GM10266 (cell line): ENCODE measurements at regions not wholly inside any gene's neighbourhood (a gene's known extent, or its start where the extent isn't known, plus 50 kb on each side); places are given as distances from the start of the nearest gene placed in this dataset.

Experiments
- DNase-seq: peaks from one replicate; pipeline ENCODE4 v3.0.0; 2012; ENCODE audit errors: extremely low spot score
- TF ChIP-seq, protein P1 (sequence below): IDR thresholded peaks from 2 replicates; pipeline ENCODE4 v1.5.1; 2012; ENCODE audit warnings: mild to moderate bottlenecking, low read depth; ENCODE audit not compliant: control insufficient read depth, insufficient read depth; ENCODE audit errors: missing control alignments

DNA sequence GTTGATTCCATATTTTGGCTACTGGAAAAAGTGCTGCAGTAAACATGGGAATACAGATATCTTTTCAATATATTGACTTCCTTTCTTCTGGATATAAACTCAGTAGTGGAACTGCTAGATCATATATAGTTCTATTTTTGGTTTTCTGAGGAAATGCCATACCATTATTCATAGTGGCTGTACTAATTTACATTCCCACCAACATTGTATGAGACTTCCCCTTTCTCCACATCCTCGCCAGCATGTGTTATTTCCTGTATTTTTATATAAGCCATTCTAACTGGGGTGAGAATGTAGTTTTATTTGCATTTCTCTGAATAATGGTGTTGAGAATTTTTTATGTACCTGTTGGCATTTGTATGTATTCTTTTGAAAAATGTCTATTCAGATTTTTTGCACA, 385.2 kb downstream of the NUF2 start:
- TF ChIP-seq, protein P1, sequence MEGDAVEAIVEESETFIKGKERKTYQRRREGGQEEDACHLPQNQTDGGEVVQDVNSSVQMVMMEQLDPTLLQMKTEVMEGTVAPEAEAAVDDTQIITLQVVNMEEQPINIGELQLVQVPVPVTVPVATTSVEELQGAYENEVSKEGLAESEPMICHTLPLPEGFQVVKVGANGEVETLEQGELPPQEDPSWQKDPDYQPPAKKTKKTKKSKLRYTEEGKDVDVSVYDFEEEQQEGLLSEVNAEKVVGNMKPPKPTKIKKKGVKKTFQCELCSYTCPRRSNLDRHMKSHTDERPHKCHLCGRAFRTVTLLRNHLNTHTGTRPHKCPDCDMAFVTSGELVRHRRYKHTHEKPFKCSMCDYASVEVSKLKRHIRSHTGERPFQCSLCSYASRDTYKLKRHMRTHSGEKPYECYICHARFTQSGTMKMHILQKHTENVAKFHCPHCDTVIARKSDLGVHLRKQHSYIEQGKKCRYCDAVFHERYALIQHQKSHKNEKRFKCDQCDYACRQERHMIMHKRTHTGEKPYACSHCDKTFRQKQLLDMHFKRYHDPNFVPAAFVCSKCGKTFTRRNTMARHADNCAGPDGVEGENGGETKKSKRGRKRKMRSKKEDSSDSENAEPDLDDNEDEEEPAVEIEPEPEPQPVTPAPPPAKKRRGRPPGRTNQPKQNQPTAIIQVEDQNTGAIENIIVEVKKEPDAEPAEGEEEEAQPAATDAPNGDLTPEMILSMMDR, result no peak
- no peak for DNase-seq

DNA sequence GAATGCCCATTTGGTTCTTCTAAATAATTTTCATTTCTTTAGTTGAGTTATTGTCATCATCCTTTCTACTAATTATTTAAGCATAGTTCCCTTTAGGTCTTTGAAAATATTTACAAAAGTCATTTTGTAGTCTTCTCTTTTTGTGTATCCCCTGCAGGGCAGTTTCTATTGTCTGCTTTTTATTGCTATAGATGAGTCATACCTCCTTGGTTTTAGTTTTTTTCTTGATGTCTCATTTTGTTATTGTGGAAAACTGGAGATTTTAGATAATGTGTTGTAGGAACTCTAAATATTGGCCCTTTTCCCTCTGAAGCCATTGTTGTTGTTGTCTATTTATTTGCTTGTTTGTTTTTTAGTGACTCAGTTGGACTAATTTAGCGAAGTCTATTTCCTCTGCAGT, 387.9 kb downstream of the NUF2 start:
- TF ChIP-seq, protein P1, result no peak
- no peak for DNase-seq

DNA sequence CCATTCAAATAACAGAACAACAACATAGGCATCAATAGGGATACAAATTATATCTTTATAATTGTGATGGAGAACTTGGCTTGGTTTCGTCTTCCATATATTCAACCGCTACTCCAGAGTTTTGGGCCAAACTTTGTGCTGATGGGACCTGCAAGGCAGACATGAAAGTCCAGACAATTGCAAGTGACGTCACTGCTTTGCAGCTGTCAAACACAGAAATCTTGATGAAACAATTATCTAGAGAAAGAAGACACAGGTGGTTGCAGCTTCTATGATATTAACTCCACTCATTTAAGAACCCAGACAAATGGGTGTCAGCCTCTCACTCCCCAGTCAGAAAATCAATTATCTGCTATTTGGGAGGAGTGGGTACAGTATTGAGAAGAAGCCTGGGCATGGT, 390.6 kb downstream of the NUF2 start:
- DNase-seq, result no peak
- TF ChIP-seq, protein P1, result no peak

DNA sequence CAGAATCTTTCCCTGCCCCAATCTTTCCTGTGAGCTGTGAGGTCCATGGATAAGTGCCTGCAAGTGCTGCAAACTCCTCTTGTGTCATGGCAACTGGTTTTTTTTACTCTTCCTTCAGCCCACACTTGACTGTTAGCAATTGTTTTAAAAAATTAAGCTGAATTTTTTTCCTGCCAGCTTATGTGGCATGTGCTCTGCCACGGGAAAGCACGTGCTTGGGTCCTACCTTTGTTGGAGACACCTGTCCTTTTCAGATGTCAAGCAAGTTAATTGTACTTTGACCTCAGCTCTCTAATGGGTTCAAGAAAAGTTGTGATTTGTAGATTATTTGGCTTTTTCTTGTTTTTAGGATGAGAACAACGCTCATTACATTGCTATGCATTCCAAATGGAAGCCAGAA, 398.5 kb downstream of the NUF2 start:
- TF ChIP-seq, protein P1, result no peak
- DNase-seq, result no peak

DNA sequence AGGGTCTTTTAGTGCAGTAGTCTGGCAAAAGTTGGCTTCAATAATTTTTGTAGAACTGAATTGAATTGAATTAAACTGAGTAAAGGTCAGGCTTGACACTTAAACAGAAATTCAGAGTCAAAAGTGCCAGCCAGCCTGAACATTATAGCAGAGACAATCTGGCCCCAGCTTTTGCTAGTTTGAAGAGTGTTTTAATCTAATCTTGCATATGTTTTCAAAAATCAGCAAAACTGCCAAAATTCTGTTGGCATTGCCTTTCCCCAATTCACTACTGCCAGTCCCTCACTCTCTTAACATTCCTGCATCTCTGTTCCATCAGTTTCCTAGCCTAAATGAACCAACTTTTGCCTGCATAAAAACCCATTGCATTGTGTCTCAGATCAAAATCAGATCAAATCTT, 403.8 kb downstream of the NUF2 start:
- TF ChIP-seq, protein P1, result no peak
- DNase-seq, result no peak

DNA sequence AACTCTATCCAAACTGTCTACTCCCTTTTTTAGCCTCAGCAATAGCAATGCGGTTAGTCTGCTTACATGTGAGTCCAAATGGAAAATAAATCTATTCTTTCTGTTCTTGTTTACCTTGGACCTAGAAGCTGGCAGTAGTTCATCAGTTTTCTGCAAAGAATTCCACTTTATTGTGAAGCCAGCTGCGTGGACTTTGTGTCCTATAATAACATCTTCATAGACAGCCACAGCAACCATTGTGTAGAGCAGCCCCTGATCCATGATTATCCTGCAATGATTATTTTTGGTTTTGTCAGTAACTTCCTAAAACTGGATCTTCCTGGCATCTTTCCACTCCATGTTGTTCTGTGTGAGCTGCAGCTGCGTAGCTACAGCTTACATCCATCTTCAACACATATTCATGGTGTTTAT, 408.7 kb downstream of the NUF2 start:
- no peak for DNase-seq
- TF ChIP-seq, protein P1, result no peak

DNA sequence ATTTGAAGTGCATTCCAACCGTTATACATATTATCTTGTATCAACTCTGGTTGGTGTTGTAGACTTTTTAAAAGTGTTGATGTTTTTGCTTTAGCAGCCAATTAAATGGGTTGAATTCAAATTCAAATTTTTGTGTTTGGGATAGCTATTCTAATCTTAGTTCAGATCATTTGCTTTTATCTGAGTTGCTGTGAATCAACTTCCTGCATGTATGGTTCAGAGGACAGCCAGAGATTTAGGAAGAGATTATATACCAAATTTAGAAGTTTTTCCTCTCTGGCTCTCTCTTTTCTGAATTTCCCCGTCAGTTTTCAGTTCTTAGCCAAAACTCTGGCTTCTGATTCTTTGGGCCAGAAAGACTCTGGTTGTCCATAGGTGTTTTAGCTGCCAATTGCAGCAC, 415.5 kb downstream of the NUF2 start:
- no peak for DNase-seq
- TF ChIP-seq, protein P1, result no peak
